Endothelial cell (in vitro differentiated cells): ENCODE measurements at regions not wholly inside any gene's neighbourhood (a gene's known extent, or its start where the extent isn't known, plus 50 kb on each side); places are given as distances from the start of the nearest gene placed in this dataset.
"Not testable (repeated sequence)": the region's sequence is repeated elsewhere in the genome, so short reads cannot be mapped to it uniquely, and the experiment has no call there.

Source experiments
- DNase-seq: peaks from one replicate; pipeline ENCODE4 v3.0.0; 2021; ENCODE audit warnings: low spot score
- H3K27ac Mint-ChIP-seq: one replicate; pipeline ENCODE4 v1.8.0; 2021; ENCODE audit warnings: mixed read lengths, inconsistent platforms; ENCODE audit not compliant: unreplicated experiment
- H3K27me3 Mint-ChIP-seq: one replicate; pipeline ENCODE4 v1.8.0; 2021; ENCODE audit warnings: mild to moderate bottlenecking, moderate library complexity, mixed read lengths, inconsistent platforms; ENCODE audit not compliant: unreplicated experiment
- H3K36me3 Mint-ChIP-seq: one replicate; pipeline ENCODE4 v1.8.0; 2021; ENCODE audit warnings: mild to moderate bottlenecking, low read depth, mixed read lengths, inconsistent platforms; ENCODE audit not compliant: unreplicated experiment
- H3K4me1 Mint-ChIP-seq: one replicate; pipeline ENCODE4 v1.8.0; 2021; ENCODE audit warnings: mild to moderate bottlenecking, mixed read lengths, inconsistent platforms; ENCODE audit not compliant: unreplicated experiment
- H3K4me3 Mint-ChIP-seq: one replicate; pipeline ENCODE4 v1.8.0; 2021; ENCODE audit warnings: mild to moderate bottlenecking, mixed read lengths, inconsistent platforms; ENCODE audit not compliant: unreplicated experiment
- H3K9me3 Mint-ChIP-seq: one replicate; pipeline ENCODE4 v1.8.0; 2021; ENCODE audit warnings: mixed read lengths, inconsistent platforms; ENCODE audit not compliant: unreplicated experiment
- CTCF ChIP-seq: fragments of 200-600 bp; sonication (generic); IDR thresholded peaks from one replicate; pipeline ENCODE4 v1.5.0; 2021; ENCODE audit warnings: antibody characterized with exemption; ENCODE audit not compliant: unreplicated experiment

GRCh38 chr3:198107840-198108734 lies 148.1 kb downstream of the LMLN start:
- H3K4me3 Mint-ChIP-seq: no peak overlapping the region
- no peak for TF ChIP-seq CTCF
- H3K9me3 Mint-ChIP-seq: no peaks in the 10 kb centered on the region
- H3K36me3 Mint-ChIP-seq: peaks cover 3% of the 10 kb centered on the region
- H3K27me3 Mint-ChIP-seq: peaks cover 8% of the 10 kb centered on the region
- no peak overlapping the region for H3K27ac Mint-ChIP-seq
- DNase-seq: no peak
- peaks cover 2% of the 10 kb centered on the region for H3K4me1 Mint-ChIP-seq

- Mint-ChIP-seq H3K27me3 (peaks cover 11% of the 10 kb centered on the region), H3K4me1 (peaks cover 2% of the 10 kb centered on the region), H3K36me3 (peaks cover 3% of the 10 kb centered on the region), H3K9me3 (no peaks in the 10 kb centered on the region), H3K4me3 (no peak overlapping the region), H3K27ac (no peak overlapping the region)
- no peak for TF ChIP-seq CTCF
- DNase-seq: no peak
Measured at GRCh38 chr3:198109883-198110282, 149.9 kb downstream of the LMLN start.

- DNase-seq: no peak
- Mint-ChIP-seq H3K9me3 (no peaks in the 10 kb centered on the region), H3K36me3 (no peaks in the 10 kb centered on the region), H3K27ac (no peak overlapping the region), H3K4me3 (no peak overlapping the region), H3K27me3 (peaks cover 7% of the 10 kb centered on the region), H3K4me1 (no peaks in the 10 kb centered on the region)
- no peak for TF ChIP-seq CTCF
Measured at GRCh38 chr3:198112031-198112430, 152.0 kb downstream of the LMLN start.

GRCh38 chr3:198113206-198114053 lies 153.4 kb downstream of the LMLN start:
- Mint-ChIP-seq H3K9me3 (no peaks in the 10 kb centered on the region), H3K27ac (no peak overlapping the region), H3K27me3 (peaks cover 7% of the 10 kb centered on the region), H3K4me3 (peak overlapping the region; percentile 47), H3K4me1 (no peaks in the 10 kb centered on the region), H3K36me3 (no peaks in the 10 kb centered on the region)
- peak; percentile 22 for DNase-seq
- TF ChIP-seq CTCF: no peak

GRCh38 chr3:198114516-198114915 lies 154.5 kb downstream of the LMLN start:
- not testable (repeated sequence) for H3K4me1 Mint-ChIP-seq, H3K27ac Mint-ChIP-seq, H3K4me3 Mint-ChIP-seq, H3K9me3 Mint-ChIP-seq, H3K36me3 Mint-ChIP-seq, H3K27me3 Mint-ChIP-seq, DNase-seq

- not testable (repeated sequence) for H3K9me3 Mint-ChIP-seq, H3K4me3 Mint-ChIP-seq, H3K4me1 Mint-ChIP-seq, H3K27me3 Mint-ChIP-seq, H3K36me3 Mint-ChIP-seq, H3K27ac Mint-ChIP-seq, DNase-seq
Measured at GRCh38 chr3:198122184-198122583, 162.2 kb downstream of the LMLN start.

- DNase-seq, H3K9me3 Mint-ChIP-seq, H3K4me3 Mint-ChIP-seq, H3K27me3 Mint-ChIP-seq, H3K27ac Mint-ChIP-seq, H3K4me1 Mint-ChIP-seq, H3K36me3 Mint-ChIP-seq: not testable (repeated sequence)
Measured at GRCh38 chr3:198137038-198137835, 177.2 kb downstream of the LMLN start.
